GM21619 (cell line): ENCODE measurements at regions not wholly inside any gene's neighbourhood (a gene's known extent, or its start where the extent isn't known, plus 50 kb on each side); places are given as distances from the start of the nearest gene placed in this dataset.
"Not testable (repeated sequence)": the region's sequence is repeated elsewhere in the genome, so short reads cannot be mapped to it uniquely, and the experiment has no call there.

Experiments
- ATAC-seq: cut with Tn5 transposase; IDR thresholded peaks from one replicate; pipeline ENCODE4 v1.9.1; 2021; ENCODE audit not compliant: unreplicated experiment

GRCh38 chr6:120826253-120826652 is 508.0 kb downstream of the TBC1D32 start:
- ATAC-seq: peak; percentile 56

DNA sequence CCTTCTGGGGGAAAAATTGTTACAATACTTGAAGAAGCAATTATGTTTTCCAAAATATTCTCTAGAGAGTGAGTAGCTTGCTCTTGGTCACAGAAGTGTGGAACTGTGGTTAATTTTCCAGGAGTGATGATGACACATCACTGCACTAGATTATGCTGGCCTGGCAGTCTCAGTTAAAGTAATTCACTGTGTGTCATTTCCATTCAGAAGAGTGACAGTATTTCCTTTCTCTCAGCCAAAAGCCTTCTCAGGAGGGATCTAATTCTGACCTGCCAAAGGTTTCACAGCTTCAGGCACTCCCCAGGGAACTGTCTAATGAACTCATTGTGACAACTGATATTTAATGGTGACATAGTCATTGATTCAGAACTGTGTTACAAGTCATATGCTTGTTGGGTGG is 517.5 kb downstream of the TBC1D32 start:
- no peak for ATAC-seq

GRCh38 chr6:120805276-120805675 is 529.0 kb downstream of the TBC1D32 start:
- ATAC-seq: no peak

DNA sequence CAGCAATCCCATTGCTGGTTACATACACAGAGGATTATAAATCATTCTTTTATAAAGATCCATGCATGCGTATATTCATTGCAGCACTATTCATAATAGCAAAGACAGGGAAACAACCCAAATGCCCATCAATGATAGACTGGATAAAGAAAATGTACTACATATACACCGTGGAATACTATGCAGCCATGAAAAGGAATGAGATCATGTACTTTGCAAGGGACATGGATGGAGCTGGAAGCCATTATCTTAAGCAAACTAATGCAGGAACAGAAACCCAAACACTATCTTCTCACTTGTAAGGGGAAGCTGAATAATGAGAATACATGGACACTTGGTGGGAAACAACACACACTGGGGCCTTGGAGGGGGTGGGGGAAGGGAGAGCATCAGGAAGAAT is 529.7 kb downstream of the TBC1D32 start:
- ATAC-seq: no peak

GRCh38 chr6:120786682-120787081 is 547.6 kb downstream of the TBC1D32 start:
- ATAC-seq: no peak

GRCh38 chr6:120786256-120786655 is 548.0 kb downstream of the TBC1D32 start:
- no peak for ATAC-seq

- no peak for ATAC-seq
Measured at GRCh38 chr6:120785459-120786086, 548.7 kb downstream of the TBC1D32 start.

- no peak for ATAC-seq
Measured at GRCh38 chr6:120779441-120779840, 554.8 kb downstream of the TBC1D32 start.

GRCh38 chr6:120775698-120776097 is 558.6 kb downstream of the TBC1D32 start:
- ATAC-seq: no peak

DNA sequence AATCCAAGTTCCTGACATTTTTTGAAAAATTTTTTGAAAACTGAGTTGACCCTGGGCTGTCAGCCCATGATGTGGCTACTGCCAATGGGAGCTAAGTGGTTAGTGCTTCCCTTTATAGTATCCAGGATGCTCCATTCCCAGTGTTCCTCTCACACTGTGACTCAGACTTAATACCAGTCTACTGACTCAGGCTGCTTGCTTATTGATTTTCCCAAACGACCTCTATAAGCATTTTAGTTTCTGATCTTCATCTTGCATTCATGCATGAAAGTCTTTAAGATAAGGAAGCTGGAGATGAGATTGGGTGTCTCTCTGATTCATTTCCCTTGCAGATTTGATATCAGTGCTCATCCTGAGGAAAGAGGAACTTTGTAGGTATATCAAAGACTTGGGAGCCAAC is 560.0 kb downstream of the TBC1D32 start:
- no peak for ATAC-seq

DNA sequence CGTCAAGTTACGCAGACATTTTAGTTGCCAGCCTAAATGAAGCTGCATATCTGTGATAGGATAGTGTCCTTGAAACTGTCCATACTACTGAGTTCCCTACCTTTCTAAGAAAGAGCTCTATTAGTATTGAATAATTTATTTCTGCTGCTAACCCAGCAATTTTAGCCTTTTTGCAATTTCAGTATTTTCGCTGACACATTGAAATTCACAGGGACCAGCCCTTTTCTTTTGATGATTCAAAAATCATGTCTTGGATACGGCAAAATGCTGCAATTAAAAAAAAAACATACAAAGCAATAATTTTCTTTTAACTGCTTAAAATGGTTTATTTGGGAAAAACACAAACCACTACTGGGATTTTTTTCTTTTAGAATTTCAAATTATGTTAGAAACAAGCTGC is 563.3 kb downstream of the TBC1D32 start:
- ATAC-seq: no peak

GRCh38 chr6:120764312-120764711 is 570.0 kb downstream of the TBC1D32 start:
- ATAC-seq: no peak

DNA sequence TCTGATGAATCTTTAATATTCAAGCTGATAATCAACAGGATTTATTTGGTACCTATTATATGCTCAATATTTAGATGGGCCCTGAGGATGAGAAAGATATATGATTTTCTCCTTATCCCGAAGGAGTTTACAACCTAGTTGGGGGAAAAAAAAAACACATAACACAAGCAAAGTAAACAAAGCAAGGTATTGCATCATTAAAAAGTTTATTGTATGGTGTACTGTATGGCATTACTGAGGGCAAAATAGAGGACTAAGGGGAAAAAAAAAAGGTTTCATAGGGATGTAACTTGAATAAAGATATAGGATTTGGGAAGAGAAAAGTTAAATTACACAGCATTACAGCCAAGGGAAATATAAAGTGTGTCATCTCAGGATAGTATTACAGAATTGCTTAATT is 574.7 kb downstream of the TBC1D32 start:
- ATAC-seq: no peak

GRCh38 chr6:120748574-120748973 is 585.7 kb downstream of the TBC1D32 start:
- not testable (repeated sequence) for ATAC-seq

DNA sequence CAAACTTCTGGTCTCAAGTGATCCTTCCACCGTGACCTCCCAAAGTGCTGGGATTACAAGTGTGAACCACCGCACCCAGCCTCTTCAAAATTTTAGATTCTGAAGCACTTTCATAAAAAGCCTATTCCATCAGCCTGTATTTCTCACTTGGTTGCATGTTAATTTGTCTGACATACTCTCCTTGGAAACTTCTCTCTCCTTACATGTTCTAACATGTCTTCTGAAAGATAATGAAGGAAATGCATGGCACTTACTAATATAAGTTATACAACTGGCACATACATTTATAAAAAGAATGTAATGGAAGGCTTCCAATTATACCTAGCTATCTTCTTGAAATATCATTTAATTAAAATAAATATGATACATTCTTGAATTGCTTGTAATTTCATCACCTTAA is 597.5 kb downstream of the TBC1D32 start:
- ATAC-seq: no peak

DNA sequence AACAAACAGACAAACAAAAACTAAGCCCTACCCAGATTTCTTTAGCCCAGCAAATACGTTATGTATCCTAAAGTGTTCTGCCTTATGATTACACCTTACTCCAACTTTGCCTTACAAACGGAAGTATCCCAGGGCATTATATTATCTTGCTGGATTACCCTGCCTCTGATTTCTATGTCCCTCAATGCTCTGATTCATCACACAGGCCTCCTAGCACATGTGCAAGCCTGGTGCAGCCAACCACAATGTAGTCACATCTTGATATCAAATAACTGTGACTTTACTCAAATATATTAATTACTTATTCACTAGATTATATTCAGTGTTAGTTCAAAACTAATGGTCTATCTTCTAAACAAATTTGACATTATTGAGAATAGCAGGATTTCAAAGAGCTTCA is 598.6 kb downstream of the TBC1D32 start:
- ATAC-seq: no peak

- no peak for ATAC-seq
Measured at GRCh38 chr6:120711255-120711654, 623.0 kb downstream of the TBC1D32 start.

DNA sequence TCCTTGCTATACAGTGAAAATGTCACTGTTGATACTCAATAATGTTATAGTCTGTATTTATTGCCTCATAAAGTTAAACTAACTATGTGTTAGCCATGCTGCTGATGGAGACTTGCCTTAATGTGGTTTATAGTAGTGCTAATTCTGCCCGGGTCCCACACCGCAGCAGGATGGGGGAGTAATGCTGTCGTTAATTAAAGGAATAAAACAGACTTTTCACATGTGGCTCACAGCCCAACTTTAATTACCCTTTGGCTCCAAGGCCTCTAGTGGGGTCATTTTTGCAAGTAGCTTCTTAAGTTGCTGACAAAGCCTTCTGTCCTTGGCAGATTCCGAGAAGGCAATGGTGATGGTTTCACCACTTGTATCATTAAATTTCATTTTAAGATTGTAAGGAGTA is 634.3 kb downstream of the TBC1D32 start:
- ATAC-seq: no peak

GRCh38 chr6:120686492-120686891 is 647.8 kb downstream of the TBC1D32 start:
- ATAC-seq: no peak

DNA sequence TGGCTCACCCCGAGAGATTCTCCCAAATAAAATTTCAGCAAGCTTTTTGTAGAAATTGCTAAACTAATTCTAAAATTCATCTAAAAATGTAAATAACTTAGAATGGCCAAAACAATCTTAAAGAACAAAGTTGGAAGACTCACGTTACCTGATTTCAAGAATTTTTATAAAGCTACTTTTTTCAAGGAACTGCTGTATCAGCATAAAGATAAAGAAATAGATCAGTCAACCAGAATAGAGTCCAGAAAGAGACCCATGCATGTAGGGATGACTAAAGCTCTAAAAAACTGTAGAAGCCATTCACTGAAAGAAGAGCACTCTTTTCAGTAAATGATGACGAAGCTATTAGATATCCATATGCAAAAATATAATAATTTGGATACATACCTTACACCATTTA is 652.1 kb downstream of the TBC1D32 start:
- no peak for ATAC-seq

GRCh38 chr6:120681204-120681603 is 653.1 kb downstream of the TBC1D32 start:
- ATAC-seq: no peak

- ATAC-seq: no peak
Measured at GRCh38 chr6:120675886-120676285, 658.4 kb downstream of the TBC1D32 start.

DNA sequence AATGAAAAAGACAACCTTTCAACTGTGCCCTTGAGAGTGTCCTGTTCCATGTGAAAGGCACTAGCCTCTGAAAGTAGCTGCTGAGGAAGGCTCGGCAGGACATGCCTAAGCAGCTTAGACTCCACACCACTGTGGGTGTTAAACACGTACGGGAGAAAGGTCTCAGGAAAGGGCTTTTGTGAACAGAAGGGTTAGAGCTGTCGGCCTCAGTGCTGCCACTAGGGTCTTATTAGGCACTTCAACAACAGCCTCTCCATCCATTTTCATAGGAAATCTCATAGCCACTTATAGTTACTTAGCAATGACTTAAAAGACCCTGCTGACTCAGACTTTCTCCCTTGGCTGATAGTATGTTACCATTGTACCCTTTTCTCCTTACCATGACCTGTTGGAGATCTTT is 662.8 kb downstream of the TBC1D32 start:
- no peak for ATAC-seq
